Stimulated activated CD8-positive, alpha-beta memory T cell treated with anti-CD3 and anti-CD28 coated beads, Interleukin-15, amount 100 ng/mL, for 4 hours (primary cell): ENCODE measurements at regions not wholly inside any gene's neighbourhood (a gene's known extent, or its start where the extent isn't known, plus 50 kb on each side); places are given as distances from the start of the nearest gene placed in this dataset.
"Not testable (repeated sequence)": the region's sequence is repeated elsewhere in the genome, so short reads cannot be mapped to it uniquely, and the experiment has no call there.

Source experiments
- DNase-seq, 2 donors: peaks; one replicate each; pipeline ENCODE4 v3.0.0-alpha.2; 2020; ENCODE audit warnings: low read depth in 2 of 2

- no peak for DNase-seq
These were observed 759.0 kb upstream of the EPHA5 start for GRCh38 chr4:66429276-66429675.

DNA sequence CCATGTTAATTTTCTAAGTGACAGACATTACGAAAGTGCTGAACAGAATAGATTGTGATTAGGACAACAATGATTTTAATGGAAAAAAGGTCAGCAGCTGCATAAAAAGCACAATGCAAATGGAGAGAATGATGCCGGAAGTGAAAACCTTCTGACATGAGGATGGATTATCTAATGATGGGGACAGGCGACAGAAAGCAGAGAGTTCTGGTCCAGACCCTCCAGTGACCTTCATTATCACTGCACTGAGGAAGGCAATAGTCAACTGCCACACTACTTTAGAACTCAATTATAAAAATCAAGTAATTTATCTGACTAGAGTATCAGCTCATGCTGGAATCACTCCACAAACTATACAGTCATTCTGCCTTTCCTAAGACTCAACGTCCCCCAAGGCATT, 746.1 kb upstream of the EPHA5 start:
- DNase-seq, result no peak

- DNase-seq, result no peak
These were observed 733.9 kb upstream of the EPHA5 start for GRCh38 chr4:66404141-66404540.

DNA sequence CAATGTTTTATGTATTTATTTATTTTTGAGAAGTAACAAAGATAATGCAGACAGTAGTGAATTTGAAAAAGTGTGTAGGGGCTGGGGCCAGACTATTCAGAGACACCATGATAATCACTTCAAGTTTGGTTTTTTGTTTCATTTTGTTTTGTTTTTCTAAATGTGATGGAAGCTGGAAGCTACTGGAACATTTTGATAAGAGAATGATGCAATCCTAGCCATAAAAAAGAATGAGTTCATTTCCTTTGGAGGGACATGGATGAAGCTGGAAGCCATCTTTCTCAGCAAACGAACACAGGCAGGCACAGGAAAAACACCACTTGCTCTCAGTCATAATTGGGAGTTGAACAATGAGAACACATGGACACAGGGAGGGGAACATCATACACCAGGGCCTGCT, 706.6 kb upstream of the EPHA5 start:
- DNase-seq, result no peak

- DNase-seq, result no peak
These were observed 706.1 kb upstream of the EPHA5 start for GRCh38 chr4:66376396-66376795.

- no peak for DNase-seq
These were observed 703.0 kb upstream of the EPHA5 start for GRCh38 chr4:66373268-66373667.

- no peak for DNase-seq
These were observed 702.4 kb upstream of the EPHA5 start for GRCh38 chr4:66372706-66373105.

- no peak for DNase-seq
These were observed 696.9 kb upstream of the EPHA5 start for GRCh38 chr4:66367043-66367660.

DNA sequence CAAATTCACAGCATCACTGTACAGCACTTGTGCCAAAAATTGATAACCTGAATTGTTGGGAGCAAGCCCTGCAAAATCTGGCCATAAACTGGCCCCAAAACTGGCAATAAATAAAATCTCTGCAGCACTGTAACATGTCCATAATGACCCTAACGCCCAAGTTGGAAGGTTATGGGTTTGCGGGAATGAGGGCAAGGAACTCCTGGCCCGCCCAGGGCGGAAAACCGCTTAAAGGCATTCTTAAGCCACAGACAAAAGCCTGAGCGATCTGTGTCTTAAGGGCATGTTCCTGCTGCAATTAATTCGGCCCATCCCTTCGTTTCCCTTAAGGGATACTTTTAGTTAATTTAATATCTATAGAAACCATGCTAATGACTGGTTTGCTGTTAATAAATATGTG, 690.1 kb upstream of the EPHA5 start:
- not testable (repeated sequence) for DNase-seq

GRCh38 chr4:66357316-66357715, 687.0 kb upstream of the EPHA5 start:
- no peak for DNase-seq

DNA sequence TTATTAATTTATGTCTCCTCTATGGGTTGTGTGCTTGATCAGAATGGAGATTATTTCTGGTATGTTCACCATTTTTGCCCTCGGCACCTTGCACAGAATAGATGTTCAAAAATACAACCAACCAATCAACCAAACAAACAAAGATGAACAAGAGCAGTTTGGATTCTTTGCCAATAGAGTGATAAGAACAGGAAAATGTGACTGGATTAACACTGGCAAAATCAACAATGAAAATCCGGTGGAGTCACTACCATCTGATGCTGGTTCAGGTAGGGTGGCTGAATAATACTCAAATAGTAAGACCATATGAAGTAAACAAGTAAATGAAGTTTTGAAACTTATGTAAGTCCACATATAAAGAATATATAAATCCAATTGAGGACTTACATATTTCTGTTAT, 685.0 kb upstream of the EPHA5 start:
- no peak for DNase-seq

GRCh38 chr4:66351761-66352160, 681.5 kb upstream of the EPHA5 start:
- DNase-seq, result no peak

GRCh38 chr4:66340286-66340893, 670.1 kb upstream of the EPHA5 start:
- DNase-seq, result no peak

GRCh38 chr4:66339007-66339406, 668.7 kb upstream of the EPHA5 start:
- no peak for DNase-seq

DNA sequence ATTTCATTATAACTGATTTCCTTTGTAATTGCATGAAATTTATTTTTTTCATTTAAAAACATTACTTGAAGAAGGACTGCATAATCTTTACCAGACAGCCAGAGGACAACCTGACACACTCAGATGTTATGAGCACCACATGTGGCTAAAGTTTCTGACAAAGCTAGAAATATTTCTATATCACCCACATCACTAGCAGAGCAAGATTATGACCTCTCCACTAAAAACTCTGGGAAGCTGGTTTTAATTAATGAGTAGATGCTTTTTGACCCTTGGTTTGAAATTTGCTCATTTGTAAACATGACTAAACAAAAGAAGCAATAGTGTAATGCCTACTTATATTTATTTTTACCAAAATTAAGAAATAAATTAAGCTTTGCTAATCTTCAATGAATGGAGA, 661.5 kb upstream of the EPHA5 start:
- DNase-seq, result no peak

- no peak for DNase-seq
These were observed 659.8 kb upstream of the EPHA5 start for GRCh38 chr4:66330125-66330524.

GRCh38 chr4:66328803-66329574, 658.7 kb upstream of the EPHA5 start:
- no peak for DNase-seq

DNA sequence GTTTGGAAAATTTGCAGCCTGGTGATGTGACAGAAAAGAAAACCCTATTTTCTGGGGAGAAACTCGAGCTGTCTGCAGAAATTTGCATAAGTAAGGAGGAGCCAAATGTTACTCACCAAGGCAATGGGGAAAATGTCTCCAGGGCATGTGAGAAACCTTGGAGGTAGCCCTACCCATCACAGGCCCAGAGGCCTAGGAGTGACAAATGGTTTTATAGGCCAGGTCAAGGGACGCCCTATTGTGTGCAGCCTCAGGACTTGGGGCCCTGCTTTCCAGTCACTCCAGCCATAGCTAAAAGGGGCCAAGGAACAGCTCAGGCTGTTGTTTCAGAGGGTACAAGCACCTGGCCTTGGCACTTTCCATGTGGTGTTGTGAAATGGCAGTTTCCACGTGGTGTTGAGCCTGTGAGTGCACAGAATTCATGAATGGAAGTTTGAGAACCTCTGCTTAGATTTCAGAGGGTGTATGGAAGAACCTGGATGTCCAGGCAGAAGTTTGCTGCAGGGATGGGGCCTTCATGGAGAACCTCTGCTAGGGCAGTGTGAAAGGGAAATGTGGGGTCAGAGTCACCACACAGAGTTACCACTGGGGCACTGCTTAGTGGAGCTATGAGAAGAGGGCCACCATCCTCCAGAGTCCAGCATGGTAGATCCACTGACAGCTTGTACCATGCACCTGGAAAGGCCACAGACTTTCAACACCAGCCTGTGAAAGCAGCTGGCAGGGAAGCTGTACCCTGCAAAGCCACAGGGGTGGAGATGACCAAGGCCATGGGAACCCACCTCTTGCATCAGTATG, 637.6 kb upstream of the EPHA5 start:
- DNase-seq, result no peak

- no peak for DNase-seq
These were observed 630.1 kb upstream of the EPHA5 start for GRCh38 chr4:66300336-66300934.

DNA sequence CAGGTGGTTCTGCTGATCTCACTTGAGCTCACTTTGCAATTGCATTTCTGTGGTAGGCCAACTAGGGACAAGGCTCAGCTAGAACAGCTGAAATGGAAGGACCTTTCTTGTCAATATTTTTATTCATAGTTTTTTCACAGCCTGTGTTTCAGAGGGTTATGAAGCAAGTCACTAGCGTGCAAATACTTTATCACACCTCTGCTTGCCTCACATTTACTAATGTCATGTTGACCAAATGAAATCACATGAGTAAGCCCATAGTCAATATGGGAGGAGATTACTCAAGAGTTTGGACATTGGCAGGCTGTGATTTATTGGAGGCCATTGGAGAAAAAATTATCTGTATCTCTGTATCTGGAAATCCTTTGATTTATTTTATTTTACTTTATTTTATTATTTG, 628.3 kb upstream of the EPHA5 start:
- DNase-seq, result no peak

- no peak for DNase-seq
These were observed 627.4 kb upstream of the EPHA5 start for GRCh38 chr4:66297703-66298102.

- no peak for DNase-seq
These were observed 624.3 kb upstream of the EPHA5 start for GRCh38 chr4:66294638-66295037.
